ENCODE measurements at regions not wholly inside any gene's neighbourhood (a gene's known extent, or its start where the extent isn't known, plus 50 kb on each side); places are given as distances from the start of the nearest gene placed in this dataset.

- TF ChIP-seq GATA3 (IDR thresholded peaks at IDR 0.05; ENCODE audit: low read depth, low read length) (no peak), GATA2 (IDR thresholded peaks at IDR 0.05; ENCODE audit: low read depth, low read length) (no peak)
Measured at GRCh38 chr21:38929142-38929541, 123.4 kb downstream of the ETS2 start.

- TF ChIP-seq GATA3 (IDR thresholded peaks at IDR 0.05; ENCODE audit: low read depth, low read length) = no peak
- no peak for TF ChIP-seq GATA2 (IDR thresholded peaks at IDR 0.05; ENCODE audit: low read depth, low read length)
Measured at GRCh38 chr21:38927776-38928175, 122.0 kb downstream of the ETS2 start.

- TF ChIP-seq GATA3 (IDR thresholded peaks at IDR 0.05; ENCODE audit: low read depth, low read length) = no peak
Measured at GRCh38 chr21:38925923-38926322, 120.2 kb downstream of the ETS2 start.

- TF ChIP-seq GATA3 (IDR thresholded peaks at IDR 0.05; ENCODE audit: low read depth, low read length) = no peak
- TF ChIP-seq GATA2 (IDR thresholded peaks at IDR 0.05; ENCODE audit: low read depth, low read length) = no peak
Measured at GRCh38 chr21:38925478-38925877, 119.7 kb downstream of the ETS2 start.

- TF ChIP-seq GATA2 (IDR thresholded peaks at IDR 0.05; ENCODE audit: low read depth, low read length) (no peak), GATA3 (IDR thresholded peaks at IDR 0.05; ENCODE audit: low read depth, low read length) (no peak)
Measured at GRCh38 chr21:38924954-38925353, 119.2 kb downstream of the ETS2 start.

- no peak for TF ChIP-seq GATA2 (IDR thresholded peaks at IDR 0.05; ENCODE audit: low read depth, low read length)
- TF ChIP-seq GATA3 (IDR thresholded peaks at IDR 0.05; ENCODE audit: low read depth, low read length) = no peak
Measured at GRCh38 chr21:38923429-38923828, 117.7 kb downstream of the ETS2 start.

- TF ChIP-seq GATA3 (IDR thresholded peaks at IDR 0.05; ENCODE audit: low read depth, low read length) = no peak
- TF ChIP-seq GATA2 (IDR thresholded peaks at IDR 0.05; ENCODE audit: low read depth, low read length) = no peak
Measured at GRCh38 chr21:38922474-38923235, 116.9 kb downstream of the ETS2 start.

GRCh38 chr21:38921511-38922251 lies 116.0 kb downstream of the ETS2 start:
- TF ChIP-seq GATA2 (IDR thresholded peaks at IDR 0.05; ENCODE audit: low read depth, low read length) = no peak
- no peak for TF ChIP-seq GATA3 (IDR thresholded peaks at IDR 0.05; ENCODE audit: low read depth, low read length)

- no peak for TF ChIP-seq GATA2 (IDR thresholded peaks at IDR 0.05; ENCODE audit: low read depth, low read length)
- no peak for TF ChIP-seq GATA3 (IDR thresholded peaks at IDR 0.05; ENCODE audit: low read depth, low read length)
Measured at GRCh38 chr21:38920631-38921398, 115.1 kb downstream of the ETS2 start.

- TF ChIP-seq GATA3 (IDR thresholded peaks at IDR 0.05; ENCODE audit: low read depth, low read length) (no peak), GATA2 (IDR thresholded peaks at IDR 0.05; ENCODE audit: low read depth, low read length) (no peak)
Measured at GRCh38 chr21:38918607-38919346, 113.0 kb downstream of the ETS2 start.

GRCh38 chr21:38917043-38917774 lies 111.5 kb downstream of the ETS2 start:
- TF ChIP-seq GATA3 (IDR thresholded peaks at IDR 0.05; ENCODE audit: low read depth, low read length) (no peak), GATA2 (IDR thresholded peaks at IDR 0.05; ENCODE audit: low read depth, low read length) (no peak)

- TF ChIP-seq GATA3 (IDR thresholded peaks at IDR 0.05; ENCODE audit: low read depth, low read length) = no peak
- no peak for TF ChIP-seq GATA2 (IDR thresholded peaks at IDR 0.05; ENCODE audit: low read depth, low read length)
Measured at GRCh38 chr21:38916214-38916964, 110.7 kb downstream of the ETS2 start.

Measured in SH-SY5Y (cell line).